ENCODE measurements at regions not wholly inside any gene's neighbourhood (a gene's known extent, or its start where the extent isn't known, plus 50 kb on each side); places are given as distances from the start of the nearest gene placed in this dataset.

- DNase-seq (no peak), ATAC-seq (no peak)
- Mint-ChIP-seq H3K4me3 (no peak overlapping the region), H3K27ac (peak overlapping the region in 2 of 10 donors; percentile 34 to 37), H3K9me3 (peaks cover 0 to 5% (median 0%) of the 10 kb centered on the region in 9 donors), H3K4me1 (peaks cover 7 to 28% (median 24%) of the 10 kb centered on the region in 4 donors), H3K27me3 (no peaks in the 10 kb centered on the region), H3K36me3 (peaks cover 0 to 4% (median 0%) of the 10 kb centered on the region in 3 donors)
- POLR2A ChIA-PET: no interaction called here
Measured at GRCh38 chrX:9333873-9334560, 130.8 kb upstream of the TBL1X start.

GRCh38 chrX:9335251-9335650, 129.6 kb upstream of the TBL1X start:
- peak overlapping the region in 2 of 10 donors; percentile 19 to 40 for H3K27ac Mint-ChIP-seq
- POLR2A ChIA-PET: no interaction called here
- peaks cover 7 to 36% (median 33%) of the 10 kb centered on the region in 4 donors for H3K4me1 Mint-ChIP-seq
- ATAC-seq (no peak), DNase-seq (no peak)
- peak overlapping the region in 1 of 10 donors; percentile 68 for H3K4me3 Mint-ChIP-seq
- H3K36me3 Mint-ChIP-seq: no peaks in the 10 kb centered on the region
- H3K9me3 Mint-ChIP-seq: peaks cover 0 to 5% (median 0%) of the 10 kb centered on the region in 9 donors
- no peaks in the 10 kb centered on the region for H3K27me3 Mint-ChIP-seq

DNA sequence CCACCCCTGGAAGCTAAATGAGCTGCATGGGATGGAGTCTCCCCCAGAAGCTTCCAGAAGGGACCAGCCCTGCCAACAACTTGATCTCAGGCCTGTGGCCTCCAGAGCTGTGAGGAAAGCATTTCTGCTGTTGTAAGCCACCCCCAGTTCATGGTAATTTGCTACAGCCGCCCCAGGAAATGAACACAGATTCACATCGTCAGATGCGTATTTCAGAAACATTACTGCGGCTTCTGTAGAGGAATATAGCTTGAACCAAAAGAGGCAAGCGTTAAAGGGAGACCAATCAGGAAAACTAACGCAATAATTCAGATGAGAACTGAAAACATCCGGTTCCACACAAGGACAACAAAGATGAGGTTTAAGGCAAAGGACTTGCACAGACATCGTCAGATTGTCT, 128.4 kb upstream of the TBL1X start:
- Mint-ChIP-seq H3K27ac (peak overlapping the region in 7 of 10 donors; percentile 40 to 95 (median 85)), H3K9me3 (peaks cover 0 to 5% (median 0%) of the 10 kb centered on the region in 9 donors), H3K4me1 (peaks cover 11 to 46% (median 44%) of the 10 kb centered on the region in 4 donors), H3K4me3 (peak overlapping the region in 8 of 10 donors; percentile 23 to 82 (median 47)), H3K36me3 (no peaks in the 10 kb centered on the region), H3K27me3 (no peaks in the 10 kb centered on the region)
- ATAC-seq (peak in 1 of 2 donors; percentile 46), DNase-seq (peak in 2 of 10 donors; percentile 30 to 51)
- POLR2A ChIA-PET: no interaction called here

DNA sequence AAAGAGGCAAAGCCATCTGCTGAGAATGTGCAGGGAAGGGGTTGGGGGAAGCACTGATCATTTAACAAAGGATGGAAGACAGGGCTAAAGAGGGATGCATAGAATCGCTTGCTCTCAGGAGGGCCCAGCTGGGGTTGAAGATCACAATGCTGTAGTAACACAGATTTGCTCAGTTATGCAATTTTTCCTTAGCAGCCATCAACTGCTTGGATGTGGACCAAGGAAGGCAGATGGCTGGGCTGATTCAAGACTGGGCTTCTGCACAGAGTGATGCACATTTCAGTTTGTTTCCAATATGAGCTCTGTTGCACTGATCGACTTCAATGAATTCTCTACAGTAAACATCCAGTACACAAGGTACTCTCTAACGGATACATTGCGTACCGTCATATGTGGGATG, 127.8 kb upstream of the TBL1X start:
- H3K27ac Mint-ChIP-seq: peak overlapping the region in 7 of 10 donors; percentile 40 to 95 (median 85)
- POLR2A ChIA-PET: no interaction called here
- DNase-seq: no peak
- no peaks in the 10 kb centered on the region for H3K27me3 Mint-ChIP-seq
- H3K4me1 Mint-ChIP-seq: peaks cover 11 to 50% (median 44%) of the 10 kb centered on the region in 4 donors
- H3K9me3 Mint-ChIP-seq: peaks cover 0 to 5% (median 0%) of the 10 kb centered on the region in 9 donors
- H3K4me3 Mint-ChIP-seq: peak overlapping the region in 5 of 10 donors; percentile 7 to 79 (median 48)
- no peaks in the 10 kb centered on the region for H3K36me3 Mint-ChIP-seq
- ATAC-seq: no peak

GRCh38 chrX:9338986-9339385, 125.9 kb upstream of the TBL1X start:
- DNase-seq (no peak), ATAC-seq (no peak)
- no peaks in the 10 kb centered on the region for H3K27me3 Mint-ChIP-seq
- peak overlapping the region in 8 of 10 donors; percentile 8 to 87 (median 35) for H3K27ac Mint-ChIP-seq
- H3K4me1 Mint-ChIP-seq: peaks cover 11 to 55% (median 49%) of the 10 kb centered on the region in 4 donors
- no peak overlapping the region for H3K4me3 Mint-ChIP-seq
- POLR2A ChIA-PET: no interaction called here
- H3K9me3 Mint-ChIP-seq: peaks cover 0 to 5% (median 0%) of the 10 kb centered on the region in 9 donors
- no peaks in the 10 kb centered on the region for H3K36me3 Mint-ChIP-seq

DNA sequence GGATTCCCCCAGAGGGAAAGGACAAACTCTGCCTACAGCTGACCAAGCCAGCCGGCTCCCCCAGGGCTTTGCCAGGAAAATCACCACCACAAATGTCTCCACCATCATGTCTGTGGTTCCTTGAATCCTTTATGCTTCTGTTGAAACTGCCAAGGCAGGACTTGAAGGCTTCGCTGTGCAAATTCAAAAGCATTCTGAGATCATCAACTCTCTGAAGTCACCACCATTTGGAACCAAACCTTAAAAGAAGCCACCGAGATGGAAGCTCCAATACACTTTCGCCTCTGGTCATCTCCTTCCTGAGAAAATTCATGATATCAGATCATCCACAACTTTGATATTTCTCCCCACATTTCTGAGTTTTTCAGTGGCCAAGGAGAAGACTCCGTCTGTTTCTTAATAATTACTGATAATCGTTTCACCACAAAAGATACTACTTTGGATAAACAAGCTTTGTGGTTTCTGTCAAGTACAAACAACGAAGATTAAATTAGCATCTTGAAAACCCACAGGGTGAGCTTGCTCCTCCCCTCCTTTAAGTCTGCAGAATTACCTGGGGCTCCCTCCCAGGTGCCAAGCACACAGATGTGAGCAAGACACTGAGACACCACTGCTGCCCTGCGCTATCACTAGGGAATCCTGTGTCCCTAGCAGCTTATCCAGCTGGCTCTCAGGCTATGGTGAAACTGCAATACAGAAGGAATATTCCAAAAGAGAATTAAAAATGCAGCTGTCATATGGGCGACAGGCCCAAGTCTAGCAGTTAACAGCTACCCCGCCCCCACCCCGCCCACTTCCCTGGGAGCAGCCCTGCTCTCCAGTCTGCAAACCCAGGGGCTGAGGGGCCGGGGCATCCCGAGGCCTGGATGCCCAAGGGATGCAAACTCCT, 125.0 kb upstream of the TBL1X start:
- H3K9me3 Mint-ChIP-seq: peaks cover 0 to 5% (median 0%) of the 10 kb centered on the region in 9 donors
- H3K27ac Mint-ChIP-seq: peak overlapping the region; percentile 48 to 98 (median 87)
- DNase-seq (peak in 5 of 10 donors; percentile 4 to 59 (median 36)), ATAC-seq (peak; percentile 21 to 29)
- POLR2A ChIA-PET: interaction anchor here (1.2 to 3.9 kb wide), 5 partner anchors 12 to 352 kb away, joined by 3 to 60 read pairs (median 5); partner anchors contain the start of gene TBL1X
- H3K4me1 Mint-ChIP-seq: peaks cover 11 to 55% (median 47%) of the 10 kb centered on the region in 4 donors
- H3K4me3 Mint-ChIP-seq: peak overlapping the region in 8 of 10 donors; percentile 1 to 86 (median 68)
- no peaks in the 10 kb centered on the region for H3K27me3 Mint-ChIP-seq
- H3K36me3 Mint-ChIP-seq: no peaks in the 10 kb centered on the region

- POLR2A ChIA-PET: interaction anchor here (0.7 to 3.9 kb wide), 8 partner anchors 11 to 462 kb away, joined by 3 to 60 read pairs (median 4); partner anchors contain the start of gene TBL1X
- DNase-seq (peak in 9 of 10 donors; percentile 29 to 78 (median 59)), ATAC-seq (peak; percentile 74 to 75)
- Mint-ChIP-seq H3K27ac (peak overlapping the region; percentile 90 to 99 (median 97)), H3K4me1 (peaks cover 11 to 50% (median 45%) of the 10 kb centered on the region in 4 donors), H3K9me3 (peaks cover 0 to 5% (median 0%) of the 10 kb centered on the region in 9 donors), H3K36me3 (no peaks in the 10 kb centered on the region), H3K4me3 (peak overlapping the region; percentile 74 to 87 (median 84)), H3K27me3 (no peaks in the 10 kb centered on the region)
Measured at GRCh38 chrX:9340598-9341290, 124.1 kb upstream of the TBL1X start.

- no peaks in the 10 kb centered on the region for H3K36me3 Mint-ChIP-seq
- peaks cover 0 to 5% (median 0%) of the 10 kb centered on the region in 9 donors for H3K9me3 Mint-ChIP-seq
- ATAC-seq (peak; percentile 59 to 69), DNase-seq (peak; percentile 31 to 87 (median 59))
- H3K27ac Mint-ChIP-seq: peak overlapping the region; percentile 90 to 99 (median 97)
- POLR2A ChIA-PET: interaction anchor here (0.7 to 3.9 kb wide), 10 partner anchors 19 to 463 kb away, joined by 3 to 60 read pairs (median 3); partner anchors contain the start of gene TBL1X
- H3K4me1 Mint-ChIP-seq: peaks cover 10 to 43% (median 37%) of the 10 kb centered on the region in 4 donors
- peak overlapping the region; percentile 74 to 87 (median 84) for H3K4me3 Mint-ChIP-seq
- no peaks in the 10 kb centered on the region for H3K27me3 Mint-ChIP-seq
Measured at GRCh38 chrX:9341291-9342201, 123.3 kb upstream of the TBL1X start.

- Mint-ChIP-seq H3K36me3 (no peaks in the 10 kb centered on the region), H3K4me3 (peak overlapping the region; percentile 51 to 86 (median 70)), H3K27me3 (no peaks in the 10 kb centered on the region), H3K4me1 (peaks cover 6 to 35% (median 30%) of the 10 kb centered on the region in 4 donors), H3K27ac (peak overlapping the region in 8 of 10 donors; percentile 43 to 94 (median 90)), H3K9me3 (peaks cover 0 to 5% (median 0%) of the 10 kb centered on the region in 9 donors)
- ATAC-seq (peak; percentile 5 to 10), DNase-seq (peak; percentile 14 to 84 (median 44))
- POLR2A ChIA-PET: interaction anchor here (0.7 to 3.9 kb wide), 3 partner anchors 91 to 237 kb away, joined by 4 to 60 read pairs (median 6); partner anchors contain the start of gene TBL1X
Measured at GRCh38 chrX:9342561-9343051, 122.3 kb upstream of the TBL1X start.

DNA sequence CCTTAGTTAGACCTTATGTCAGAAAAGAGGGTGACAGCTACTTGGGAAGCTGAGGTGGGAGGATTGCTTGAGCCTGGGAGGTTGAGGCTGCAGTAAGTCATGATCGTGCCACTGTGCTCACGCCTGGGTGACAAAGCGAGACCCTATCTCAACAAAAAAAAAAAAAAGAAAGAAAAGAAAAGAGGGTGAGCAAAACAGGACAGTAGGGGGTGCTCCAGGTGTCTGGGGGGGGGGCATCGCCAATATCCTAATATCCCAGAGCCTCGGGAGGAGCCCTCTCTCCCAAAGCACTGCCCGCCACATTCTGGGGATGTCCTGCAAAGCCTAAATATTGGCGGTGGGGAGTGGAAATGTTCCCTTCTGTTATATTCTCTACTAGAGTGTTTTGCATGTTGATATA, 120.9 kb upstream of the TBL1X start:
- no peaks in the 10 kb centered on the region for H3K36me3 Mint-ChIP-seq
- ATAC-seq (no peak), DNase-seq (no peak)
- POLR2A ChIA-PET: interaction anchor here (0.7 kb wide), 1 partner anchor 710 kb away, joined by 4 read pairs; no protein-coding TSS in a partner anchor
- no peaks in the 10 kb centered on the region for H3K27me3 Mint-ChIP-seq
- peak overlapping the region in 5 of 10 donors; percentile 15 to 74 (median 69) for H3K27ac Mint-ChIP-seq
- H3K9me3 Mint-ChIP-seq: peaks cover 0 to 2% (median 0%) of the 10 kb centered on the region in 9 donors
- peak overlapping the region in 1 of 10 donors; percentile 72 for H3K4me3 Mint-ChIP-seq
- peaks cover 4 to 30% (median 26%) of the 10 kb centered on the region in 4 donors for H3K4me1 Mint-ChIP-seq

- Mint-ChIP-seq H3K4me1 (peaks cover 4 to 15% (median 14%) of the 10 kb centered on the region in 4 donors), H3K4me3 (no peak overlapping the region), H3K27me3 (no peaks in the 10 kb centered on the region), H3K36me3 (no peaks in the 10 kb centered on the region), H3K27ac (no peak overlapping the region), H3K9me3 (no peaks in the 10 kb centered on the region)
- no peak for ATAC-seq
- POLR2A ChIA-PET: interaction anchor here (1.2 kb wide), 1 partner anchor 185 kb away, joined by 4 read pairs; no protein-coding TSS in a partner anchor
- DNase-seq: no peak
Measured at GRCh38 chrX:9345957-9346356, 118.9 kb upstream of the TBL1X start.
